Ishikawa (cell line): ENCODE measurements at regions not wholly inside any gene's neighbourhood (a gene's known extent, or its start where the extent isn't known, plus 50 kb on each side); places are given as distances from the start of the nearest gene placed in this dataset.

Experiments used
- CEBPB ChIP-seq: IDR thresholded peaks from 2 replicates; pipeline ENCODE4 v1.6.1; 2012
- CREB1 ChIP-seq: IDR thresholded peaks from 2 replicates; pipeline ENCODE4 v1.6.1; 2012; ENCODE audit warnings: low read depth
- FOXM1 ChIP-seq: IDR thresholded peaks from 2 replicates; pipeline ENCODE4 v1.6.1; 2012; ENCODE audit warnings: low read depth, borderline replicate concordance
- NFIC ChIP-seq: IDR thresholded peaks from 2 replicates; pipeline ENCODE4 v1.6.1; 2012
- REST ChIP-seq: IDR thresholded peaks from 2 replicates; pipeline ENCODE4 v1.6.1; 2012; ENCODE audit warnings: low read depth, mild to moderate bottlenecking
- TAF1 ChIP-seq: IDR thresholded peaks from 2 replicates; pipeline ENCODE4 v1.6.1; 2012; ENCODE audit warnings: low read depth, mild to moderate bottlenecking
- TCF12 ChIP-seq: IDR thresholded peaks from 2 replicates; pipeline ENCODE4 v1.6.1; 2012; ENCODE audit warnings: low read depth

GRCh38 chr22:49051491-49052022 is 776.1 kb downstream of the BRD1 start:
- TF ChIP-seq NFIC (no peak), CEBPB (no peak), FOXM1 (no peak), REST (no peak), TAF1 (no peak), TCF12 (no peak), CREB1 (no peak)
